ENCODE measurements at regions not wholly inside any gene's neighbourhood (a gene's known extent, or its start where the extent isn't known, plus 50 kb on each side); places are given as distances from the start of the nearest gene placed in this dataset.

DNA sequence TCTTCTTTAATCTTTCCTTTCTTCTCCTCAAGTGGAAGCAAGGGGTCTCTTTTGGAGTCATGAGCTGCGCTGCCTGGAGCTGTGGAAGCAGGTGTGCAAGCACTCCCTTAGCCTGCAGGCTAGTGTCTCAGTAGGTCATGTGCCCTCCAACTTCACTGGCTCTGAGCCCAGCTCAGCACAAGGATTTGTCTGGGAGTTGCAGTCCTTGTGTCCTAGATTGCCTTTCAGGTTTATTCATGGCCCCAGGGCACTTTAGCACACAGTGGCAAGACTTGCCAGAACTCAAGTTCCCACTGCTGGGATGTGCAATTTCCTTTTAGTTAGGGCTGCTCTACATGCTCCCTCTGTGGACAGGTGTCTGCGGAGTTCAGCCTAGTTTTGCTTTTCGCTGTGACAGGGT lies 211.7 kb downstream of the LIG4 start:
- Histone ChIP-seq H3K36me3 (ENCODE audit: low read length) (no peaks in the 10 kb centered on the region), H3K4me2 (ENCODE audit: low read depth, low read length, poor library complexity, severe bottlenecking) (no peak overlapping the region), H3K9me3 (ENCODE audit: insufficient read depth, low read length) (no peaks in the 10 kb centered on the region), H3F3A (ENCODE audit: insufficient read depth) (no peaks in the 10 kb centered on the region), H3K4me3 (ENCODE audit: insufficient read depth, low read length, poor library complexity, severe bottlenecking) (no peak overlapping the region), H2AFZ (ENCODE audit: low read depth, low read length, severe bottlenecking) (no peak overlapping the region), H3K27me3 (ENCODE audit: low read length) (no peaks in the 10 kb centered on the region), H3K27ac (ENCODE audit: low read depth, low read length) (no peak overlapping the region), H3K9me2 (replicated peaks; ENCODE audit: insufficient read depth, low read length) (no peaks in the 10 kb centered on the region), H3K9ac (ENCODE audit: low read length) (no peak overlapping the region), H4K20me1 (ENCODE audit: low read depth, low read length) (no peaks in the 10 kb centered on the region), H3K79me2 (ENCODE audit: insufficient read depth, low read length) (no peaks in the 10 kb centered on the region)
- no peak for TF ChIP-seq EZH2phosphoT487 (conservative IDR thresholded peaks at IDR 0.05; ENCODE audit: low read length)
- TF ChIP-seq, protein P1, sequence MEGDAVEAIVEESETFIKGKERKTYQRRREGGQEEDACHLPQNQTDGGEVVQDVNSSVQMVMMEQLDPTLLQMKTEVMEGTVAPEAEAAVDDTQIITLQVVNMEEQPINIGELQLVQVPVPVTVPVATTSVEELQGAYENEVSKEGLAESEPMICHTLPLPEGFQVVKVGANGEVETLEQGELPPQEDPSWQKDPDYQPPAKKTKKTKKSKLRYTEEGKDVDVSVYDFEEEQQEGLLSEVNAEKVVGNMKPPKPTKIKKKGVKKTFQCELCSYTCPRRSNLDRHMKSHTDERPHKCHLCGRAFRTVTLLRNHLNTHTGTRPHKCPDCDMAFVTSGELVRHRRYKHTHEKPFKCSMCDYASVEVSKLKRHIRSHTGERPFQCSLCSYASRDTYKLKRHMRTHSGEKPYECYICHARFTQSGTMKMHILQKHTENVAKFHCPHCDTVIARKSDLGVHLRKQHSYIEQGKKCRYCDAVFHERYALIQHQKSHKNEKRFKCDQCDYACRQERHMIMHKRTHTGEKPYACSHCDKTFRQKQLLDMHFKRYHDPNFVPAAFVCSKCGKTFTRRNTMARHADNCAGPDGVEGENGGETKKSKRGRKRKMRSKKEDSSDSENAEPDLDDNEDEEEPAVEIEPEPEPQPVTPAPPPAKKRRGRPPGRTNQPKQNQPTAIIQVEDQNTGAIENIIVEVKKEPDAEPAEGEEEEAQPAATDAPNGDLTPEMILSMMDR (IDR thresholded peaks at IDR 0.05; ENCODE audit: insufficient read depth, low read length, poor library complexity, severe bottlenecking) = no peak

GRCh38 chr13:108000998-108001397 lies 214.3 kb downstream of the LIG4 start:
- no peaks in the 10 kb centered on the region for H3K36me3 ChIP-seq (ENCODE audit: low read length)
- H3K27ac ChIP-seq (ENCODE audit: low read depth, low read length) = no peak overlapping the region
- H3K9me2 ChIP-seq (replicated peaks; ENCODE audit: insufficient read depth, low read length) = no peaks in the 10 kb centered on the region
- no peak overlapping the region for H3K4me2 ChIP-seq (ENCODE audit: low read depth, low read length, poor library complexity, severe bottlenecking)
- no peaks in the 10 kb centered on the region for H3K9me3 ChIP-seq (ENCODE audit: insufficient read depth, low read length)
- H4K20me1 ChIP-seq (ENCODE audit: low read depth, low read length) = no peaks in the 10 kb centered on the region
- no peaks in the 10 kb centered on the region for H3K27me3 ChIP-seq (ENCODE audit: low read length)
- no peaks in the 10 kb centered on the region for H3F3A ChIP-seq (ENCODE audit: insufficient read depth)
- no peak overlapping the region for H3K4me3 ChIP-seq (ENCODE audit: insufficient read depth, low read length, poor library complexity, severe bottlenecking)
- no peaks in the 10 kb centered on the region for H3K79me2 ChIP-seq (ENCODE audit: insufficient read depth, low read length)
- no peak overlapping the region for H3K9ac ChIP-seq (ENCODE audit: low read length)
- no peak for TF ChIP-seq EZH2phosphoT487 (conservative IDR thresholded peaks at IDR 0.05; ENCODE audit: low read length)
- TF ChIP-seq, protein P1 (IDR thresholded peaks at IDR 0.05; ENCODE audit: insufficient read depth, low read length, poor library complexity, severe bottlenecking) = no peak
- H2AFZ ChIP-seq (ENCODE audit: low read depth, low read length, severe bottlenecking) = no peak overlapping the region

- H3K4me3 ChIP-seq (ENCODE audit: insufficient read depth, low read length, poor library complexity, severe bottlenecking) = no peak overlapping the region
- H3K9me3 ChIP-seq (ENCODE audit: insufficient read depth, low read length) = no peaks in the 10 kb centered on the region
- no peaks in the 10 kb centered on the region for H3K79me2 ChIP-seq (ENCODE audit: insufficient read depth, low read length)
- no peaks in the 10 kb centered on the region for H4K20me1 ChIP-seq (ENCODE audit: low read depth, low read length)
- TF ChIP-seq EZH2phosphoT487 (conservative IDR thresholded peaks at IDR 0.05; ENCODE audit: low read length) = no peak
- TF ChIP-seq, protein P1 (IDR thresholded peaks at IDR 0.05; ENCODE audit: insufficient read depth, low read length, poor library complexity, severe bottlenecking) = no peak
- no peak overlapping the region for H3K9ac ChIP-seq (ENCODE audit: low read length)
- H3K36me3 ChIP-seq (ENCODE audit: low read length) = no peaks in the 10 kb centered on the region
- H3F3A ChIP-seq (ENCODE audit: insufficient read depth) = no peaks in the 10 kb centered on the region
- H3K27me3 ChIP-seq (ENCODE audit: low read length) = no peaks in the 10 kb centered on the region
- no peak overlapping the region for H3K27ac ChIP-seq (ENCODE audit: low read depth, low read length)
- H3K4me2 ChIP-seq (ENCODE audit: low read depth, low read length, poor library complexity, severe bottlenecking) = no peak overlapping the region
- H3K9me2 ChIP-seq (replicated peaks; ENCODE audit: insufficient read depth, low read length) = no peaks in the 10 kb centered on the region
- no peak overlapping the region for H2AFZ ChIP-seq (ENCODE audit: low read depth, low read length, severe bottlenecking)
These were observed 215.6 kb downstream of the LIG4 start for GRCh38 chr13:107999751-108000150.

Measured in SU-DHL-6 (cell line).